HuH-7.5 (cell line): ENCODE measurements at regions not wholly inside any gene's neighbourhood (a gene's known extent, or its start where the extent isn't known, plus 50 kb on each side); places are given as distances from the start of the nearest gene placed in this dataset.

Experiments
- DNase-seq: peaks from one replicate; pipeline ENCODE4 v3.0.0; 2011; ENCODE audit warnings: low spot score

DNA sequence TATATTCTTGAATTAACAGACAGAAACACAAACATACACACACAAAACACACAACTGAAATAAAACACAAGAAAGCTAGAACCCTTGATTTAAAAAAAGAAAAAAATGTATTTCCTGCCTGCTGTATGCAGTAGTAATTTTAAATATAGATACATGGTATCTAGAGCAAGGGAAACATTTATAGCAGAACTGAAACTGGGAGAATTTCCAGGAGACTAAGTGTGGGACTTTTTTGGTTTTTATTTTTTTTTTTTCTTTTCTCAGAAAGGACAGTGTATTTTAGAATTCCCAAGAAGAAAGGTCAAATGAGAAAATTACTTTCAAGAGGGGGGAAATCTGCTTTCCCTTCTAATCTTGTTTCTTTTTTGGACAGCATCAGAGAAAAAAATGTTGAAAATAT lies 558.9 kb upstream of the PKDCC start:
- DNase-seq = no peak

DNA sequence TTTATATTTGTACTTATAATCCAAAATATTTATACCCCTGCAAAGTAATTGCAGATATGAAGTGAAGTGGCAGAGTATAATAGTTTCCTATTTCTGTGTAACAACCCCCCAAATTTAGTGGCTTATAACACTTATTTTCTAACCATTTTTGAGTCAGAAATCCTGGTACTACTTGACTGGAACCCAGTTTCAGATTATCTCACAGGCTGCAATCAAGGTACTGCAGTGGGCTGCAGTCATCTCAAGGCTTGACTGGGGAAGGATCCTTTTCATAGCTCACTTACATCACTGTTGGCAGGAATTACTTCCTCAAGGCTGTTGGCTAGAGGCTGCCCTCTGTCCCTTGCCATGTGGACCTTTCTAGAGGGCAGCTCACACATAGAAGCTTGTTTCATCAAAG lies 558.2 kb upstream of the PKDCC start:
- DNase-seq = no peak

DNA sequence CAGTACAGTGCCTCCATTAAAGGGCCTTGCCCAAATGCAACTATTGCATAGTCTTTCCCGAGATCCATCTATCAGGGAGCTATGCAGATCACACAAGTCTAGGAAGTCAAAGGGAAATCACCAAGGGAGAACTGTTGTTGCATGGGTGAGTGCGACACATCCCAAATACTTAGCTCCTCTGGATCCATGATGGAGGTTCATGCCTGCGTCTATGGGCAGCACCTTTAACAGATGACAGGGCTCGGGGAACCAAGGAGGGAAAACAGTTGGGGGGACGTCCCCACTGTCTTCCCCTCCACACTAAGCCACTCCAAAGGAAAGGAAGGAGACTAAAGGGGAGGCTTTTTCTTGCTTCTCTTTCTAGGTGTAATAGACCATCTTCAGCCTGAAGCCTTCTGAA lies 552.8 kb upstream of the PKDCC start:
- no peak for DNase-seq

DNA sequence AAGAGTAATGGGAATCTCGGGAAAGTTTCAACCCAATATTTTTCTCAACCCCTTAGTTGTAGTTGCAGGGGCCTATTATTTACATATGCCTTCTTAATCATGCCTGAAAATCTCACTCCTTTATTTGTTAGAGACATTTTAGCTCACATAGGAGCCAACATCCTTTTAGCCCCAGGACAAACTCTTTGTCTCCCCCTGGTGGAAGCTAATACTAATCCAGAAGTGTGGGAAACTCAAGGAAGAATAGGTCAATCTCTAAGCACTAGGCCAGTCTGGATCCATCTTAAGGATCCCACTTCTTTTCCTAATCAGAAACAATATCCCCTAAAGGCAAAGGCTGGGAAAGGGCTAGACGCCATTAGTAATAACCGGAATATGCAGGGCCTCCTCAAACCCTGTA lies 550.9 kb upstream of the PKDCC start:
- no peak for DNase-seq

- DNase-seq = no peak
Measured at GRCh38 chr2:41498781-41499180, 549.0 kb upstream of the PKDCC start.

- no peak for DNase-seq
Measured at GRCh38 chr2:41500895-41501294, 546.9 kb upstream of the PKDCC start.

DNA sequence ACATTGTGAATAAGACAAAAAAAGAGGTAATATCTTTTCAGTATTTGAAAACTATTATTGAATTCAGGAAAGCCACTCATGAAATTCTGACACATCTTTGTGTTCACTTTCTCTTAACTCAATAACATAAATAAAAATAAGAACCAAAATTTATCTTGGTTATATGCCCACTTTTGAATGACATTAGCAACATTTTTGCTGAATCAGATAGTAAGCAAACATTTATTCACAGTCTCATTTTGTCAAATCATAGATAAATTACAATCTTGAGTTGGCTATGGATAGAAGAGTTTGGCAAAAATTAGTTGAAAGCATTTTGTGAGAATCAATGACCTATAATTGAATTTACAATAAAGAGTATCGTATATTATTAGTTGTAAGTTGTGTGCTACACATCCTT lies 545.1 kb upstream of the PKDCC start:
- DNase-seq = no peak

- DNase-seq = no peak
Measured at GRCh38 chr2:41504532-41504931, 543.3 kb upstream of the PKDCC start.

DNA sequence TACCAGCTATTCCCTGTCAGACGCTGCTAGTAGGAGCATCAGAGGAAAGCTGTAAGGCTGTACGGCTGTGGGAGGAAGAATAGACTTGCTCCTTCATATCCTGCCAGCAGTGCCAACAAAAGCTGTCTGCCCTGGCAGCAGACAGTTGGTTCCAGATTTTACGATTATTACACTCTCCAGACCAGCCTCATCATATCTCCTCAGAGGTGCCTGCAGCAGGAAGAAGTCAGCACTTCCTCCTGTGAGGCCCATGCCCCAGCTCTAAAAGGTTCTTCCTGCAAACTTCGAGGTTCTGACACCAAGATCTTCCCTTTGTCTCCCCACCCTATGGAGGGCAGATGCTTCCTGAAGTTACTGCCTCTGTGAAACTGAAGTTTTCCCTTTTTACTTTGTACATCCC lies 537.7 kb upstream of the PKDCC start:
- no peak for DNase-seq

GRCh38 chr2:41521211-41521610 lies 526.6 kb upstream of the PKDCC start:
- no peak for DNase-seq

GRCh38 chr2:41527525-41528323 lies 520.1 kb upstream of the PKDCC start:
- no peak for DNase-seq

DNA sequence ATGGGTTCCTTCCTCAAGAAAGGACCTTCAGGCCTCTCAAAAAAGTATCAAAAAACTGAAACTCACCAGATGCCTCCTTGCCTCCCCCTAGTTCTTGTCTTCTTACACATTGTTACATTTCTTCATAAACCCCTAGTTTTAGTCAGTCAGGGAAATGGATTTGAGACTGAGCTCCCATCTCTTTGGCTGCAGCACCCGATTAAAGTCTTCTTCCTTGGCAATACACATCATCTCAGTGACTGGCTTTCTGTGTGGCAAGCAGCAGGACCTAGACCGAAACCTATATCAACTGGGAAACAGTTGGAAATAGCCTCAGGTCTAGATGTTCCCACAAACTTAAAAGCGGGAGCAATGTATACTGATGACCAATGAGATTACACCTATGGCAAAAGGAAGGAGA lies 512.2 kb upstream of the PKDCC start:
- DNase-seq = no peak

DNA sequence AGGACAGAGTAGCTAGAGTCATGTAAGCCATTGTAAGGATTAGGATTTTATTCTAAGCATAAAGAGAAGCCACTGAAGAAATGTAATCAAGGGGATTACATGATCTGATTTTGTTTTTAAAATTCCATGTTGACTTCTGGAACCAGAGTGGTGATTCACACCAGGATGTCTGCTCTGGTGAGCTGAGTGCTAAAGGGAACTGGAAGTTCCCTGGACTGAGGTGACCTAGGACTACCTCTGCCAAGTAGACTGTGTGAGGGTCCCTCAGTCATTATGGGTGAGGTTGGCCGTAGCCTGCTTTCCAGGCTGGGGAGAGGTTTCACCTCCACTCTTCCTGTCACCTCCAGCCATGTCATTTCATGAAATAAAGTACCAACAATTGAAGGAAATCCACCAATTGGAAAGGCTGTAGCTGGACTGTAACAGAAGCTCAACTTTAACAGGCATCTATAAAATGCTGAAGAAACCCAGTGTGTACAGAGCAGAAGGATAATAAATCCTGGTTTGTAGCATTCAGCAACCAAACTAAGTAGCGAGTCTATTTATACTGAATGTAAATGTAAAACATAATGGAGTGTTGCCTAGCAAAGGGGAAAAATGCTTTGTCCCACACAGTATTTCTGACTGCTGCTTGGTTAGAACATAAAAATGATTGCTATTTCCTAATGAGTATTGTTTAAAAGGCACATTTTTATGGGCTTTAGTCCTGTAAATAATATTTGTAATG lies 507.4 kb upstream of the PKDCC start:
- DNase-seq = no peak

DNA sequence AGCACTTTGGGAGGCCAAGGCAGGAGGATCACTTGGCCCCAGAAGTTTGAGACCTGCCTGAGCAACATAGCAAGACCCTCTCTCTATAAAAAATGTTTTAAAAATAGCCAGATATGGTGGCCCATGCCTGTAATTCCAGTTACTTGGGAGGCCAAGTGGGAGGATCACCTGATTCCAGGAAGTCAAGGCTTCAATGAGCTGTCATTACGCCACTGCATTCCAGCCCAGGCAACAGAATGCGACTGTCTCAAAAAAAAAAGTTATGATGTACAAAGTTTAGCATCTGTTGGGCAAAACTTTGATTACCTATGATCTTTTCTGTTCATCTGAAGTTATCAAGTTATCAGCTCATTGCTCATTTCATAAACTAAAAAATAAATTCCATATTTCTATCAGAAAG lies 504.1 kb upstream of the PKDCC start:
- DNase-seq = no peak

DNA sequence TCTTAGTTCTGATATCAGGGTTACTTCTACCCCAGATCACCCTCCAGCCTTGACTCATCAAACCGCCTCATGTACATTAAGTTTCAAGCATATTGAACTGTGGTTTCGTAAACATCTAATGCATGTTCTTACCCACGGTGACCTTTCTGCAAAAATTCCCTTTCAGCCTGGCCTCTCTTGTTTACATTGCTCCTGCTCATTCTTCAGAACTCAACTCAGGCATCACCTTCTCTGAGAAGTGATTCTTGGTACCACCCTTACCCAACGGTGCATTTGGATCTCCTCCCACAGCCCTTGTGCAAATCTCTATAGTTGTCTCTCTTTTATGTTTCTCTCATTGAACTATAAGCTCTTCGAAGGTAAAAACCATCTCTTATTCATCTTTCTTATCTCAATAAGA lies 503.1 kb upstream of the PKDCC start:
- DNase-seq = no peak

GRCh38 chr2:41546031-41546430 lies 501.8 kb upstream of the PKDCC start:
- DNase-seq = no peak

DNA sequence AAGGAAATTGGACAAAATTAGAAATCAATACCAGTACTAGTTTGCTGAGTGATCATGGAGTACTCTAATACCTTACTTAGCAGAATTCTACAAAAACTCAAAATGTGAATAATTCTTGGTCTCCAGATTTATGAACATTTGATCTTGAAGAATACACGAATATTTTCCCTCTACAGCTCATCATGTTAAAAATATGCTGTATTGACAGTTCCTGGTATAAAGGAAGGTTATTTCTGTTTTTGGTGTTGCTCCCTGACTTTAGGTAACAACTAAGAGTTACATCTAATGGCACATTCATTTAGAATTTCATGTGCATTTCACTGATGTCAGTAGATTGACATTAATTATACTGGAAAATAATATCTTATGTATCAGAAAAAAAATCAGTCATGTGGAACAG lies 479.2 kb upstream of the PKDCC start:
- no peak for DNase-seq

GRCh38 chr2:41572154-41572553 lies 475.7 kb upstream of the PKDCC start:
- DNase-seq = no peak

- no peak for DNase-seq
Measured at GRCh38 chr2:41576423-41576822, 471.4 kb upstream of the PKDCC start.

DNA sequence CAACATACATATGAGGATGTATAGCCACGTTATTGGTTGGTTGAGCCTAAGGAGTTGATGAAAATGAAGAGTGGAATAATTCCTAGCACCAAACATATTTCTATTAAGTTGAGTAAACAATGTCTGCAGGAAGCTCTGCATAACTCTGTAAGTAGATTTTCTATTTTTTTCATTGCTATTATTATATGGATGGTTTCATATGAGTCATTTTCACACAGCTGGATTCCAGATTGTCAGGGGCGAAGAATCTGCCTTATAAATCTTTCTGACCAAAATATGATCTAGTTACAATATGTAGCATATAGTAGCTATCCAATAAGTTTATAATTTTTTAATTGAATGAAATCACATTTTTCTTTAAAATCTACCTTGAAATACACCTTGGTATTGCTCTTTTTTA lies 468.0 kb upstream of the PKDCC start:
- DNase-seq = no peak

DNA sequence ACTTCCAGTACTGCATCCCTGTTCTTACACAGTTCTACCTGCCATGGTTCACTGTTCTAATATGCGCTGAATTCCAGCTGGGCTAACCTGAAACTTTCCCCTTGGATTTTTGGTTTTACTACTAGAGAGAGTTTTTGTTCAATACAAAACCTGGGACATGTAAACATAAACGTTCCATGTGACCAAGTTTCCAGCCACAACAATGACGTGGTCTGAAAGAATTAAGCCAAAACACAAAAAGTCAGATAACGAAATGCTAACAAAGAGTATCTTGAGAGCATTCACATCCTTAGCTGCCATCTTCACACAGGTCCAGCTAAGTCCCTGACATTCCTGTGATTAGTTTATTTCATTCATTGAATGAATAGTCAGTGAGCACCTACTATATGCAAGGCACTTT lies 467.0 kb upstream of the PKDCC start:
- DNase-seq = no peak

DNA sequence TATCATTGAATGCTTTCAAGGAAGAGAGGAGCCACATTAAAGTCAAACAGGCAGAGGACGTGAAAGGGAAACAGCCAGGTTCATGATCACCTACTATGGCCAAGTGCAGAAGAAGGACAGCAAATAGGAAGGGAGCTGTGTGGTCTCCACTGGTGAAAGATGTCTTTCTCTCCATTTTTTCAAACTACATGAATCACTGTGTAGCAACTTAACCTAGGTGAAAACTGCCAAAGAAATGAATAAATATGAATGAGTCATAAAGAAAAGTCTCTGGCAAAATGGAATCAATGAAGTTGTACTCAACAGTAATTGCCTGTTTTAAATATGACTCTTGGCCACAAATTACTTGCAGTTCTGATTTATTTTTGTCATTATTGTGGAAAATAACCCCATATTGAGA lies 452.6 kb upstream of the PKDCC start:
- DNase-seq = no peak

- no peak for DNase-seq
Measured at GRCh38 chr2:41597680-41598079, 450.1 kb upstream of the PKDCC start.
